WTC11 (cell line): ENCODE measurements at regions not wholly inside any gene's neighbourhood (a gene's known extent, or its start where the extent isn't known, plus 50 kb on each side); places are given as distances from the start of the nearest gene placed in this dataset.
"Not testable (repeated sequence)": the region's sequence is repeated elsewhere in the genome, so short reads cannot be mapped to it uniquely, and the experiment has no call there.

ENCODE experiments used
- ATAC-seq: fragments of 200-7000 bp; cut with Tn5 transposase; 2 replicates; pipeline ENCODE4 v1.10.0; 2021; ENCODE audit warnings: mild to moderate bottlenecking, moderate library complexity
- CTCF ChIA-PET: fragments of 300-600 bp; sonication (Branson Sonifier 250); formaldehyde crosslinking; loops from one replicate; lab custom pipeline; 2021; ENCODE audit warnings: antibody characterized with exemption; lab: Charles Lee
- POLR2A ChIA-PET: fragments of 350-600 bp; sonication (Branson Sonifier 250); formaldehyde crosslinking; loops from one replicate; lab custom pipeline; 2021; ENCODE audit warnings: antibody characterized with exemption; lab: Charles Lee
- DNase-seq: peaks from one replicate; pipeline ENCODE4 v3.0.0; 2021; ENCODE audit warnings: low spot score
- H3K27ac Mint-ChIP-seq: 2 replicates; pipeline ENCODE4 v1.8.0; 2021; ENCODE audit warnings: mixed read lengths
- H3K27me3 Mint-ChIP-seq: 2 replicates; pipeline ENCODE4 v1.8.0; 2021; ENCODE audit warnings: low read depth, mild to moderate bottlenecking, moderate library complexity, mixed read lengths
- H3K36me3 Mint-ChIP-seq: 2 replicates; pipeline ENCODE4 v1.8.0; 2021; ENCODE audit warnings: mixed read lengths
- H3K4me1 Mint-ChIP-seq: 2 replicates; pipeline ENCODE4 v1.8.0; 2022; ENCODE audit warnings: mixed read lengths
- H3K4me3 Mint-ChIP-seq: 2 replicates; pipeline ENCODE4 v1.8.0; 2021; ENCODE audit warnings: mild to moderate bottlenecking, moderate library complexity, mixed read lengths
- H3K9me3 Mint-ChIP-seq: 2 replicates; pipeline ENCODE4 v1.8.0; 2021; ENCODE audit warnings: mixed read lengths
- ARID4B ChIP-seq: sonication (generic); formaldehyde crosslinking; IDR thresholded peaks from 2 replicates; pipeline ENCODE4 v1.8.0; 2023; ENCODE audit warnings: missing genetic modification reagents, mild to moderate bottlenecking, borderline replicate concordance
- ATF2 ChIP-seq: sonication (generic); formaldehyde crosslinking; IDR thresholded peaks from 2 replicates; pipeline ENCODE4 v1.8.1; 2022; ENCODE audit warnings: low read depth, missing genetic modification reagents, borderline replicate concordance
- ATF3 ChIP-seq: sonication (generic); formaldehyde crosslinking; conservative IDR thresholded peaks from 2 replicates; pipeline ENCODE4 v1.8.1; 2022; ENCODE audit warnings: mild to moderate bottlenecking, missing genetic modification reagents
- CTCF ChIP-seq: fragments of 200-600 bp; IDR thresholded peaks from 2 replicates; pipeline ENCODE4 v1.8.0; 2022; ENCODE audit warnings: antibody characterized with exemption
- E2F1 ChIP-seq: sonication (generic); formaldehyde crosslinking; IDR thresholded peaks from 2 replicates; pipeline ENCODE4 v1.8.0; 2022; ENCODE audit warnings: mild to moderate bottlenecking, missing genetic modification reagents
- GABPB1 ChIP-seq: sonication (generic); formaldehyde crosslinking; IDR thresholded peaks from 2 replicates; pipeline ENCODE4 v1.8.1; 2023; ENCODE audit warnings: mild to moderate bottlenecking, missing genetic modification reagents
- JUN ChIP-seq: sonication (generic); formaldehyde crosslinking; IDR thresholded peaks from 2 replicates; pipeline ENCODE4 v1.8.0; 2023; ENCODE audit warnings: mild to moderate bottlenecking, missing genetic modification reagents
- KAT7 ChIP-seq: sonication (generic); formaldehyde crosslinking; IDR thresholded peaks from 2 replicates; pipeline ENCODE4 v1.8.1; 2023; ENCODE audit warnings: missing genetic modification reagents, mild to moderate bottlenecking, borderline replicate concordance
- MAX ChIP-seq: sonication (generic); formaldehyde crosslinking; IDR thresholded peaks from 2 replicates; pipeline ENCODE4 v1.8.0; 2022; ENCODE audit warnings: mild to moderate bottlenecking, missing genetic modification reagents
- NFYB ChIP-seq: sonication (generic); formaldehyde crosslinking; conservative IDR thresholded peaks from 2 replicates; pipeline ENCODE4 v1.8.0; 2022; ENCODE audit warnings: low read depth, missing genetic modification reagents
- PRRX2 ChIP-seq: fragments of 250-450 bp; sonication (Bioruptor Pico); IDR thresholded peaks from 2 replicates; pipeline ENCODE4 v1.8.0; 2021; ENCODE audit warnings: mild to moderate bottlenecking
- SOX15 ChIP-seq: fragments of 250-450 bp; sonication (Bioruptor Pico); IDR thresholded peaks from 2 replicates; pipeline ENCODE4 v1.9.0; 2021; ENCODE audit warnings: mild to moderate bottlenecking
- USF1 ChIP-seq: sonication (generic); formaldehyde crosslinking; IDR thresholded peaks from 2 replicates; pipeline ENCODE4 v1.8.0; 2022; ENCODE audit warnings: mild to moderate bottlenecking, missing genetic modification reagents
- ZNF425 ChIP-seq: fragments of 250-450 bp; sonication (Bioruptor Pico); conservative IDR thresholded peaks from 2 replicates; pipeline ENCODE4 v1.9.0; 2021; ENCODE audit warnings: mild to moderate bottlenecking
- ZNF671 ChIP-seq: fragments of 250-450 bp; sonication (Bioruptor Pico); IDR thresholded peaks from 2 replicates; pipeline ENCODE4 v1.8.0; 2021; ENCODE audit warnings: mild to moderate bottlenecking

- TF ChIP-seq ZNF425 (no peak), GABPB1 (CRISPR knock-in tag) (no peak), NFYB (CRISPR knock-in tag) (no peak), E2F1 (CRISPR knock-in tag) (no peak), JUN (CRISPR knock-in tag) (no peak), PRRX2 (CRISPR knock-in tag) (no peak), USF1 (CRISPR knock-in tag) (no peak), KAT7 (CRISPR knock-in tag) (no peak), ATF3 (CRISPR knock-in tag) (no peak), ATF2 (CRISPR knock-in tag) (no peak), ARID4B (CRISPR knock-in tag) (no peak)
These were observed 156.7 kb downstream of the TENT5D start (continued) for GRCh38 chrX:80576806-80577533.

- Mint-ChIP-seq H3K27me3 (no peaks in the 10 kb centered on the region), H3K36me3 (peaks cover 3% of the 10 kb centered on the region; the same call in 1 of the 2 replicates), H3K4me3 (no peak overlapping the region), H3K9me3 (peaks cover 9% of the 10 kb centered on the region), H3K4me1 (peaks cover 10% of the 10 kb centered on the region), H3K27ac (no peak overlapping the region)
- CTCF ChIA-PET: no interaction called here
- no peak for TF ChIP-seq MAX (CRISPR knock-in tag)
- no peak for TF ChIP-seq SOX15 (CRISPR knock-in tag)
- TF ChIP-seq ZNF671 (CRISPR knock-in tag): no peak
- TF ChIP-seq CTCF: peak; percentile 28; the same call in 1 of the 2 replicates
- ATAC-seq: peak; percentile 43; the same call in 1 of the 2 replicates
- DNase-seq: no peak
- POLR2A ChIA-PET: no interaction called here
These were observed 158.4 kb downstream of the TENT5D start for GRCh38 chrX:80578517-80579105.

GRCh38 chrX:80590992-80591391 is 170.7 kb downstream of the TENT5D start:
- POLR2A ChIA-PET, CTCF ChIA-PET, ATAC-seq, H3K27me3 Mint-ChIP-seq, H3K36me3 Mint-ChIP-seq, H3K4me3 Mint-ChIP-seq, DNase-seq, H3K27ac Mint-ChIP-seq, H3K4me1 Mint-ChIP-seq: not testable (repeated sequence)
- H3K9me3 Mint-ChIP-seq: peaks cover 25% of the 10 kb centered on the region
